Sigmoid colon (tissue), 6 donors: ENCODE measurements at regions not wholly inside any gene's neighbourhood (a gene's known extent, or its start where the extent isn't known, plus 50 kb on each side); places are given as distances from the start of the nearest gene placed in this dataset.

Source experiments
- DNase-seq: peaks from one replicate; pipeline ENCODE4 v3.0.0-alpha.2; 2019
- H3K27ac ChIP-seq, 4 donors: fragments of 200-600 bp; sonication (generic); one replicate each; pipeline ENCODE4 v1.5.1; 2016 to 2019; ENCODE audit warnings: mild to moderate bottlenecking in 1 of 4
- H3K27me3 ChIP-seq, 3 donors: fragments of 200-600 bp; sonication (generic); one replicate each; pipeline ENCODE4 v1.5.1; 2019; ENCODE audit warnings: mild to moderate bottlenecking in 1 of 3
- H3K36me3 ChIP-seq, 4 donors: fragments of 200-600 bp; sonication (generic); one replicate each; pipeline ENCODE4 v1.5.1; 2016 to 2019
- H3K4me1 ChIP-seq, 4 donors: fragments of 200-600 bp; sonication (generic); one replicate each; pipeline ENCODE4 v1.5.1; 2017 to 2019
- H3K4me3 ChIP-seq, 4 donors: fragments of 200-600 bp; sonication (generic); one replicate each; pipeline ENCODE4 v1.5.1; 2017 to 2019; ENCODE audit warnings: mild to moderate bottlenecking in 2 of 4, moderate library complexity in 1 of 4
- H3K9me3 ChIP-seq, 4 donors: fragments of 200-600 bp in 3 of 4; sonication (generic) in 3 of 4; one replicate each; pipeline versions ENCODE4 v1.5.1 to v1.6.1; 2013 to 2019
- CTCF ChIP-seq, 4 experiments: fragments of 450-650 bp in 3 of 4; fragments of 200-600 bp in 1 of 4; IDR thresholded peaks; one replicate each; pipeline ENCODE4 v1.5.1; 2016 to 2019; ENCODE audit warnings: antibody characterized with exemption in 4 of 4, mild to moderate bottlenecking in 3 of 4, moderate library complexity in 2 of 4
- EP300 ChIP-seq, 4 donors: sonication (generic); formaldehyde crosslinking; IDR thresholded peaks; one replicate each; pipeline ENCODE4 v1.6.1; 2017; ENCODE audit warnings: antibody characterized with exemption in 4 of 4
- POLR2A ChIP-seq, 2 donors: fragments of 450-650 bp; IDR thresholded peaks; one replicate each; pipeline ENCODE4 v1.6.1; 2016; ENCODE audit warnings: antibody characterized with exemption in 2 of 2, mild to moderate bottlenecking in 2 of 2, moderate library complexity in 2 of 2
- POLR2AphosphoS5 ChIP-seq, 4 donors: sonication (generic); formaldehyde crosslinking; IDR thresholded peaks; one replicate each; pipeline ENCODE4 v1.6.1; 2017; ENCODE audit warnings: antibody characterized with exemption in 4 of 4
- WGBS, 2 donors: extraction: QIAGEN DNeasy Blood & Tissue Kit; methylation state at CpG; one replicate each; pipeline ENCODE4 v1.1.7; 2013; 5-methylcytosine and 5-hydroxymethylcytosine counted together
- intact Hi-C: fragments of 100-400 bp; cut with DNase I; formaldehyde crosslinking; loops from one replicate; pipeline ENCODE4 v1.15.1; 2023
- donor health status: healthy with polysubstance abuse.
- donor health status: healthy.

GRCh38 chr4:34037280-34037679 lies 2207.0 kb downstream of the ARAP2 start:
- Histone ChIP-seq H3K9me3 (no peaks in the 10 kb centered on the region), H3K27ac (no peak overlapping the region), H3K4me1 (no peaks in the 10 kb centered on the region), H3K36me3 (no peaks in the 10 kb centered on the region), H3K27me3 (no peaks in the 10 kb centered on the region), H3K4me3 (no peak overlapping the region)
- intact Hi-C loops: no loop called here
- 84 to 90% methylated on average over 1 of the region's 1 CpG for whole genome bisulfite sequencing, 2 donors
- no peak for TF ChIP-seq POLR2A (IDR thresholded peaks at IDR 0.05)
- TF ChIP-seq CTCF (IDR thresholded peaks at IDR 0.05): no peak
- TF ChIP-seq EP300 (IDR thresholded peaks at IDR 0.05): no peak
- no peak for TF ChIP-seq POLR2AphosphoS5 (IDR thresholded peaks at IDR 0.05)
- DNase-seq: no peak

- no peaks in the 10 kb centered on the region for H3K27me3 ChIP-seq
- H3K9me3 ChIP-seq: no peaks in the 10 kb centered on the region
- WGBS, 2 donors: 94 to 96% methylated on average over 14 of the region's 14 CpGs
- intact Hi-C loops: no loop called here
- TF ChIP-seq CTCF (IDR thresholded peaks at IDR 0.05): no peak
- no peak for TF ChIP-seq POLR2A (IDR thresholded peaks at IDR 0.05)
- TF ChIP-seq POLR2AphosphoS5 (IDR thresholded peaks at IDR 0.05): no peak
- no peak for TF ChIP-seq EP300 (IDR thresholded peaks at IDR 0.05)
- no peak for DNase-seq
- H3K36me3 ChIP-seq: no peaks in the 10 kb centered on the region
- H3K4me3 ChIP-seq: no peak overlapping the region
- H3K4me1 ChIP-seq: no peaks in the 10 kb centered on the region
- H3K27ac ChIP-seq: no peak overlapping the region
Measured at GRCh38 chr4:34039766-34040165, 2204.5 kb downstream of the ARAP2 start.

GRCh38 chr4:34043131-34043530 lies 2201.2 kb downstream of the ARAP2 start:
- H3K9me3 ChIP-seq: no peaks in the 10 kb centered on the region
- no peaks in the 10 kb centered on the region for H3K36me3 ChIP-seq
- no peak overlapping the region for H3K4me3 ChIP-seq
- H3K27ac ChIP-seq: no peak overlapping the region
- intact Hi-C loops: no loop called here
- no peak for DNase-seq
- 89 to 93% methylated on average over 1 of the region's 1 CpG for WGBS, 2 donors
- TF ChIP-seq EP300 (IDR thresholded peaks at IDR 0.05) (no peak), CTCF (IDR thresholded peaks at IDR 0.05) (no peak), POLR2AphosphoS5 (IDR thresholded peaks at IDR 0.05) (no peak)
- H3K4me1 ChIP-seq: no peaks in the 10 kb centered on the region
- no peaks in the 10 kb centered on the region for H3K27me3 ChIP-seq

GRCh38 chr4:34046580-34046979 lies 2197.7 kb downstream of the ARAP2 start:
- Histone ChIP-seq H3K36me3 (no peaks in the 10 kb centered on the region), H3K27me3 (no peaks in the 10 kb centered on the region), H3K4me3 (no peak overlapping the region), H3K27ac (no peak overlapping the region), H3K9me3 (no peaks in the 10 kb centered on the region), H3K4me1 (no peaks in the 10 kb centered on the region)
- WGBS, 2 donors: 86 to 93% methylated on average over 1 of the region's 1 CpG
- no peak for DNase-seq
- TF ChIP-seq POLR2A (IDR thresholded peaks at IDR 0.05) (no peak), CTCF (IDR thresholded peaks at IDR 0.05) (no peak), EP300 (IDR thresholded peaks at IDR 0.05) (no peak), POLR2AphosphoS5 (IDR thresholded peaks at IDR 0.05) (no peak)
- intact Hi-C loops: no loop called here

- Histone ChIP-seq H3K4me3 (no peak overlapping the region), H3K9me3 (no peaks in the 10 kb centered on the region), H3K27ac (no peak overlapping the region), H3K27me3 (no peaks in the 10 kb centered on the region), H3K36me3 (no peaks in the 10 kb centered on the region), H3K4me1 (no peaks in the 10 kb centered on the region)
- intact Hi-C loops: no loop called here
- no peak for DNase-seq
- WGBS, 2 donors: 75 to 81% methylated on average over 3 of the region's 3 CpGs
- TF ChIP-seq CTCF (IDR thresholded peaks at IDR 0.05): no peak
- no peak for TF ChIP-seq EP300 (IDR thresholded peaks at IDR 0.05)
- TF ChIP-seq POLR2AphosphoS5 (IDR thresholded peaks at IDR 0.05): no peak
- TF ChIP-seq POLR2A (IDR thresholded peaks at IDR 0.05): no peak
Measured at GRCh38 chr4:34047363-34047762, 2197.0 kb downstream of the ARAP2 start.
